ENCODE measurements at regions not wholly inside any gene's neighbourhood (a gene's known extent, or its start where the extent isn't known, plus 50 kb on each side); places are given as distances from the start of the nearest gene placed in this dataset.

GRCh38 chr11:71089571-71089970 lies 162.8 kb downstream of the SHANK2 start:
- no peak for TF ChIP-seq CTCF (IDR thresholded peaks at IDR 0.05; ENCODE audit: control extremely low read depth in 1 of 3, insufficient read depth in 1 of 3, low read depth in 1 of 3, low read length in 3 of 3)
- TF ChIP-seq POLR2A (IDR thresholded peaks at IDR 0.05; ENCODE audit: control extremely low read depth in 1 of 2, low read depth in 2 of 2, low read length in 2 of 2): no peak
- TF ChIP-seq NRF1 (IDR thresholded peaks at IDR 0.05; ENCODE audit: low read depth, low read length): no peak
- TF ChIP-seq GTF2F1 (IDR thresholded peaks at IDR 0.05; ENCODE audit: borderline replicate concordance, low read depth, low read length): no peak
- TF ChIP-seq SIX5 (IDR thresholded peaks at IDR 0.05; ENCODE audit: low read depth, low read length): no peak

All from H1 (cell line).